Right forelimb (tissue), 1 donor: ENCODE measurements at regions not wholly inside any gene's neighbourhood (a gene's known extent, or its start where the extent isn't known, plus 50 kb on each side); places are given as distances from the start of the nearest gene placed in this dataset.
"Not testable (repeated sequence)": the region's sequence is repeated elsewhere in the genome, so short reads cannot be mapped to it uniquely, and the experiment has no call there.

Source experiments
- DNase-seq: peaks from one replicate; pipeline ENCODE4 v3.0.0-alpha.2; 2018

DNA sequence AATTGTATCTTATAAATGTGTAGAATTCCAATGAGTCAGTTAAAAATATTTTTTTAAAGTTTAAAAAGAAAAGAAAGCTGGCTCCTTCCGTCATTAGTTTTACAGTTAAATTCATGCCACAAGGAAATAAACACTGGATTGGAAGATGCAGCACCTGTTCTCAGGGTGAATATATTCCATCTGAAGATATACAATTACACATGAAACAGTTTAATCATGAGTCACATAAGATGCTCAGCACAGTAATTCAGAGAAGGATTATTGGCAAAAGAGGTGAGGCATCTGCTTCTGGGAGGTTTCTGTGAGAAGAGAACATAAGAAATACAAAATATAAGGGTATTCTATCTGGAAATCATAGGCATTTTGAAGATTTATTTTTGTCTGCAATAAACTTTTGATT lies 376.5 kb upstream of the SORCS1 start:
- DNase-seq = no peak

DNA sequence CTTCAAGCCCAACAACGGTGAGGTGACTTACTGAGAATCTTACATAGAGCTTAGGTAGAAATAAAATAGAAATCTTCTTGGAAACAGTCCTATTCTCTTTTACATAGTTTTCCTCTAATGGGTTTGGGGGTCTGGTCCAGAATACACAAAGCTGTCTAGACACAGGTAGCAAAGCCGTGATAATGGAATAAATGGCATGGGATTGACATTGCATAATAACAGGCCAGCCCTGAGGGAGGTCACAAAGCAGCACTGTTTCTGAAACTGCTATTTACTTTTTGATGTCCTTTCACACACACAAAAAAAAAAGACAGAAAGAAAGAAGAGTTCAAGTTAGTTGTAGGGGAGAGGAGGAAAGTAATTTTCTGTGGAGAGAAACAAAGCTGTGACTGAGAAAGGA lies 364.8 kb upstream of the SORCS1 start:
- no peak for DNase-seq

DNA sequence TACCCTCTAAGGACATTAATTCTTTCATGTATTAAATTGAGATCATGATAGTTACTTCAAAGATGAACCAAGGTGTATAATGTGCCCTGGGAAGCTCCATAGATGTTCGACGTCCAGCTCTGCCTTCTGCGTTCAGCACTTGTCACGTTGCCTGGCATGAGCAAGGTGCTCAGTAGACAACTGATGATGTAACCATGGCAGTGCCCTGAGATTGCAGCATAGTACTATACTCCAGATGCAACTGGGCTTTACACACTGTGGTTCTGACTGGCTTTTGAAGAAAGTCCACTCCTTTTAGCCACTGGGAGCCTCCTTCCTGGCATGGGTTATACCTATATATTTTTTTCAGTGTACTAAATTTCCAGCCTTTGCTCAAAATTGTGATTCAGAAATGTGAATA lies 355.8 kb upstream of the SORCS1 start:
- DNase-seq = no peak

- DNase-seq = no peak
These were observed 353.3 kb upstream of the SORCS1 start for GRCh38 chr10:107517811-107518210.

- DNase-seq = no peak
These were observed 351.8 kb upstream of the SORCS1 start for GRCh38 chr10:107516349-107516748.

- DNase-seq = not testable (repeated sequence)
These were observed 339.5 kb upstream of the SORCS1 start for GRCh38 chr10:107504011-107504410.

DNA sequence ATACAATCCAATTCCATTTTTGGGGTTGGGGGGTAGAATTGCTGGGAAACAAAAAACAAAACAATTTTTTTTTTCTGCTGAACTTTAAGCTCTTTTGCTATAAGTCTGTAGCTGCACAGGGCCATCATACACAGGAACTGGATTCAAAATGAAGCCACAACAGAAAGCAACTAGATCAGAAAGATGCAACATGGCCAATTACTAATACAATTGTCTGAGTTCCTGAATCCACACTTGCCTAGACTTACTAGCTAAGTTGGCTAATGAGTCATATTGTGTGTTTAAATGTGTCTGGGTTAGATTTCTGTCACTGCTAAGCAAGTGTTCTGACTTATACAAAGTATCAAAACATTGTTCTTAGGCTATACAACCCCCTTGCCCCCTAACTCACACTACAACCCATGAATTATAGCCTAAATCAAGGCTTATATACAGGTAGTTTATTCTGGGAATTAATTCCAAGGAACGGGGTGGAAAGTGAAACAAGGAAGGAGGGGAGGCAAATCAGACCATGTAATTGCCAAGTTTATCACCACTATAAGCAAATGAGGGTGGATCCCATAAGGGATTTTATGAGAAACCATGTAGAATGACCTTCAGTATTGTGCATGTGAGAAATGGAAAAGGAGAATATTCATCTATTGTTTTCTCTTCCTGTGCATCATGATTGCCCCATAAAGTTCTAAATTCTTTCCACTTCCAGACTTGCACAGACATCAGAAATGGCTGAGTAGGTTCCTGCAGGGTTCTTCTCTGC lies 337.9 kb upstream of the SORCS1 start:
- no peak for DNase-seq

DNA sequence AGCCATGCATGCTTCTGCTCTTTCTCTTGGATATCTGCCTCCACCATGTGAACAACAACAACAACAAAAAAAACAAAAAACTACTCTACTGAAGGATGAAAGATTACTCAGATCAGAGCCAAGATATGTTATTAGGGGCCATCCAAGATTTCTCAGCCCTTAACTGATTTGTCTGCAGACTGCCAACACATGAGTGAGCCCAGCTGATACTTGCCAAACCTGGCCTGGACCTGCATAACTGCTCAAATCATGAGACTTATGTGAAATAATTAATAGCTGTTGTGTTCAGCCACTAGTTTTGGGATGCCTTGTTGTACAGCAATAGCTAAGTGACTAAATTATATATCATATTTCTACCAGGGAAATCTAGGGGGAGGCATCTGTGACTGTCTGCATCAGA lies 334.5 kb upstream of the SORCS1 start:
- DNase-seq = no peak

- DNase-seq = no peak
These were observed 332.5 kb upstream of the SORCS1 start for GRCh38 chr10:107497024-107497423.

GRCh38 chr10:107496594-107496993 lies 332.1 kb upstream of the SORCS1 start:
- DNase-seq = no peak

DNA sequence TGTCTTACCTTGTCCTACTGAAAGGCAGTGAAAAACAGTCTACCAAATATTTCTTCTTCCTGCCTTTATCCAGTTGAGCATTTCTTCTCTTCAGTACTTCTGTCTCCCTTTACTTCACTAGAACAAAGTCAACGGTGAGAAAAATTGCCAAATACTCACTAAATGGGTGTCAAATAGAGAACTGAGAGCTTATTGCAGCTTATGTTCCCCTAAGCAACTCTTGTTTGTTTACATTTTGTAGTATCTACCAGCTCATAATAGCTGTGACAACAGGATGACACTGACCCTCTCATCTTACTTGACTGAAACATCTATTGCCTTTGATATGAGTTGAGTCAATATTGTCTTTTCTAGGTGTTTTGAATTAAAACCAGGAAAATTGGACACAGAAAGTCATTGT lies 327.9 kb upstream of the SORCS1 start:
- no peak for DNase-seq

- DNase-seq = no peak
These were observed 325.9 kb upstream of the SORCS1 start for GRCh38 chr10:107490389-107490788.

GRCh38 chr10:107487284-107487683 lies 322.8 kb upstream of the SORCS1 start:
- DNase-seq = no peak

DNA sequence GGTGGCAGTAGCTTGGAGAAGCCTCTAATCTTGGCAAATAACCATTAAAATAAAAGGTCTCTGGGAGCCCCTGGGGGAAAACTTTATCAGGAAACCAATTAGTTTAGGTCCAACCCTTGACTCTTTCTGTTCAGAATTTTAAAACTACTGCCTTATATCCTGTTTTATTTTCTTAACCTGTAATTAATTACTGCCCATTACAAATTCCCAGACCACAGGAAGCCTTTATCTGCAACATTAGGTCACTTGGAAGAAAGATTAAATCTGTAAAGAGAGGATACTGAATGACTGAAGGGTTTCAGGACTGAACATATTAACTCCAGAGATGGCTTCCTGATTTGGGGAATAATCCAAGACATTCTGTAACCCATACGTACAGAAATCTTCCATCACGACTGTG lies 320.5 kb upstream of the SORCS1 start:
- DNase-seq = no peak

GRCh38 chr10:107481881-107482280 lies 317.4 kb upstream of the SORCS1 start:
- DNase-seq = no peak

GRCh38 chr10:107481224-107481623 lies 316.7 kb upstream of the SORCS1 start:
- no peak for DNase-seq

- no peak for DNase-seq
These were observed 316.3 kb upstream of the SORCS1 start for GRCh38 chr10:107480781-107481180.

DNA sequence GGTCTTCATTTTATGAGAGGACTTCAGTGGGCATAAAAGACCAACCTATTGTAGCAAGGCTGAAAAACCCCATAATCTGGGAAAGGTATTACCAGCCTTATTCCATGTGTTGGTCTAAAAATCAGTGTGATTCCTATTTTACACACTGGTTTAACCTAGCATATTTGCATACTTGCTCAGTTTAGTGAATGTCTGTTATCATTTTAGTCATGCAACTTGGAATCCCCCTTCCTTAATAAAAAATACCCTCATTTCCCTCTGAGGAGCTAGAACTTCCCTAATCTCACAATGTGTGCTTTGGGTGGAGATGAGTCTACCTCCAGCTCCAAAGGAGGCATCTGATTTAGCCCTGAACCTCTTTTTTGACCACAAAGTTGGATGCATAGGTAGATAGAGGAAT lies 312.8 kb upstream of the SORCS1 start:
- no peak for DNase-seq

GRCh38 chr10:107476408-107476807 lies 311.9 kb upstream of the SORCS1 start:
- no peak for DNase-seq

GRCh38 chr10:107474650-107475049 lies 310.1 kb upstream of the SORCS1 start:
- DNase-seq = no peak

GRCh38 chr10:107473225-107473624 lies 308.7 kb upstream of the SORCS1 start:
- no peak for DNase-seq

- no peak for DNase-seq
These were observed 307.4 kb upstream of the SORCS1 start for GRCh38 chr10:107471911-107472310.

GRCh38 chr10:107453561-107453960 lies 289.1 kb upstream of the SORCS1 start:
- no peak for DNase-seq

- DNase-seq = no peak
These were observed 286.5 kb upstream of the SORCS1 start for GRCh38 chr10:107451047-107451446.

DNA sequence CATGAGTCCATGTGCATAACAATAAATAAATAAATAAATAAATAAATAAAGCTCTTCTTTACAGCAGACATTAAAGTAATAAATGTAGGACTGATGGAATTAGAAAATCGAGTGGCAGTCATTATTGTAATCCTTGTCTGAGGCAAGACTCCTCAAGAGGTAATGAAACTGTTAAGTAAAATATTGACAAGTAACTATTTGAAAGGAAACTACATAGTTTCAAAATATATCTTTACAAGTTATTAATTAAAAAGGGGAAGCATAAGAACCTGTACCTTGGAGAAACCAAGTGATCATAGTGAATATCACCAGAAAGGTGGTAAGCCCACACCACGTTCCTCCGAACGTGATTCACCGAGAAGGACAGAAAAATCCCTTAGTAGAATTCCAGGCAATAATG lies 285.6 kb upstream of the SORCS1 start:
- no peak for DNase-seq
